ENCODE measurements at regions not wholly inside any gene's neighbourhood (a gene's known extent, or its start where the extent isn't known, plus 50 kb on each side); places are given as distances from the start of the nearest gene placed in this dataset.

DNA sequence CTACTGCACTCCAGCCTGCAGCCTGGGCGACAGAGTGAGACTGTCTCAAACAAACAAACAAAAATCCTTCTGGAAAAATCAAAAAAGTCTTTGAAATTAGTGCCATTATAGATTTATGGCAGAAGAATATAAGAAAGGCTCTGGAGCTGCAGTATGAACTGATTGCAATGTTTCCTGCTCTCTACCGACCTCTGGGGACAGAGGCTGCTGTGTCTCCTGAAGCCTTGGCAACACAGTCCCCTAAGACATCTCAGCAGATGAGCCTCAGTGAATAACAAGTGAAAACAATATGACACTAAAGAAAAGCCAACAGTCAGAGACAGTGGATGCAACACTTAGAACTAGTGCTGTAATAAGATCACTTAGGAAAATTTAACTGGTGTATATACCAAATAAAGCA lies 494.9 kb upstream of the LRATD1 start:
- ATAC-seq (peak; percentile 88), DNase-seq (ENCODE audit: low spot score) (peak; percentile 54)
- Mint-ChIP-seq H3K36me3 (ENCODE audit: low read depth) (peaks cover 2% of the 10 kb centered on the region; the same call in 2 of the 3 replicates), H3K4me3 (no peak overlapping the region), H3K9me3 (peaks cover 5% of the 10 kb centered on the region; the same call in 1 of the 3 replicates), H3K27me3 (ENCODE audit: insufficient read depth, low read depth, poor library complexity) (no peaks in the 10 kb centered on the region), H3K4me1 (peaks cover 16% of the 10 kb centered on the region), H3K27ac (no peak overlapping the region)
- H3K27me3 ChIP-seq (ENCODE audit: insufficient read depth), result no peaks in the 10 kb centered on the region
- H3K9me2 ChIP-seq (ENCODE audit: insufficient read depth), result no peaks in the 10 kb centered on the region
- no peaks in the 10 kb centered on the region for H3K79me2 ChIP-seq (replicated peaks; ENCODE audit: insufficient read depth)
- H3F3A ChIP-seq (replicated peaks; ENCODE audit: low read depth), result no peaks in the 10 kb centered on the region
- TF ChIP-seq, protein P1, sequence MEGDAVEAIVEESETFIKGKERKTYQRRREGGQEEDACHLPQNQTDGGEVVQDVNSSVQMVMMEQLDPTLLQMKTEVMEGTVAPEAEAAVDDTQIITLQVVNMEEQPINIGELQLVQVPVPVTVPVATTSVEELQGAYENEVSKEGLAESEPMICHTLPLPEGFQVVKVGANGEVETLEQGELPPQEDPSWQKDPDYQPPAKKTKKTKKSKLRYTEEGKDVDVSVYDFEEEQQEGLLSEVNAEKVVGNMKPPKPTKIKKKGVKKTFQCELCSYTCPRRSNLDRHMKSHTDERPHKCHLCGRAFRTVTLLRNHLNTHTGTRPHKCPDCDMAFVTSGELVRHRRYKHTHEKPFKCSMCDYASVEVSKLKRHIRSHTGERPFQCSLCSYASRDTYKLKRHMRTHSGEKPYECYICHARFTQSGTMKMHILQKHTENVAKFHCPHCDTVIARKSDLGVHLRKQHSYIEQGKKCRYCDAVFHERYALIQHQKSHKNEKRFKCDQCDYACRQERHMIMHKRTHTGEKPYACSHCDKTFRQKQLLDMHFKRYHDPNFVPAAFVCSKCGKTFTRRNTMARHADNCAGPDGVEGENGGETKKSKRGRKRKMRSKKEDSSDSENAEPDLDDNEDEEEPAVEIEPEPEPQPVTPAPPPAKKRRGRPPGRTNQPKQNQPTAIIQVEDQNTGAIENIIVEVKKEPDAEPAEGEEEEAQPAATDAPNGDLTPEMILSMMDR (conservative IDR thresholded peaks at IDR 0.05; ENCODE audit: low read depth in 2 of 2), result peak; percentile 53 to 64
- TF ChIP-seq EZH2phosphoT487 (IDR thresholded peaks at IDR 0.05; ENCODE audit: unreplicated experiment), result no peak
- H3K36me3 ChIP-seq (ENCODE audit: insufficient read depth), result no peaks in the 10 kb centered on the region
- H3K4me2 ChIP-seq, result no peak overlapping the region
- peak overlapping the region; percentile 65 for H2AFZ ChIP-seq
- H3K4me3 ChIP-seq, result 0 out of 2 replicates have a peak overlapping the region, but pooled peaks have one; percentile 7
- H3K4me1 ChIP-seq (ENCODE audit: insufficient read depth), result peaks cover 9% of the 10 kb centered on the region
- no peak overlapping the region for H3K27ac ChIP-seq (ENCODE audit: low read depth)
- no peaks in the 10 kb centered on the region for H4K20me1 ChIP-seq (replicated peaks; ENCODE audit: insufficient read depth)

DNA sequence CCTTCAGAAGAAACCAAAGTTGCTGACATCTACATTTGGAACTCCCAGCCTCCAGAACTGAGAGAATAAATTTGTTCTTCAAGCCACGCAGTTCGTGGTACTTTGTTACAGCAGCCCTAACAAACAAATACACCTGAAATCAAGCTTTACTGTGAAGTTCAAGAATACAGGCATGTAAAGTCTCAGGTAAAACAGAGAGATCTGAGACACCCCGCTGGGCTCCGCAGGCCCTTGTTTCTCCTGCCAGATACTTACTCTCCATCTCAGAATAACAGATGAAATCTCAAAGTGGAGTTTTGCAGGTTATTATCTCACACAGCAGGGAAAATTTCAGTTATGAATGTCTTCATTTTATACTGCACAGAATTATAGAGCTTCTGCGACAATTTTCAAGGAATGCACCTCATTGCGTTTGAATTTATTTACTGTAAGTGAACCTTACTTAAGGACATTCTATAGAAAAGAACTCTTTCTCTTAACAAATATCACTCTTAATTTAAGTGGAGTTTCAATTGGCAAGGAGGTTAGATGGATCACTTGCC lies 492.4 kb upstream of the LRATD1 start:
- 0 out of 2 replicates have a peak overlapping the region, but pooled peaks have one; percentile 2 for H3K4me2 ChIP-seq
- no peaks in the 10 kb centered on the region for H4K20me1 ChIP-seq (replicated peaks; ENCODE audit: insufficient read depth)
- Mint-ChIP-seq H3K27ac (no peak overlapping the region; the same call in 1 of the 2 replicates), H3K9me3 (no peaks in the 10 kb centered on the region), H3K4me1 (peaks cover 16% of the 10 kb centered on the region), H3K4me3 (no peak overlapping the region), H3K36me3 (ENCODE audit: low read depth) (no peaks in the 10 kb centered on the region), H3K27me3 (ENCODE audit: insufficient read depth, low read depth, poor library complexity) (no peaks in the 10 kb centered on the region)
- no peak overlapping the region for H3K27ac ChIP-seq (ENCODE audit: low read depth)
- ATAC-seq (peak; percentile 52; the same call in 2 of the 3 replicates), DNase-seq (ENCODE audit: low spot score) (peak; percentile 30)
- H3K9me2 ChIP-seq (ENCODE audit: insufficient read depth), result no peaks in the 10 kb centered on the region
- TF ChIP-seq, protein P2, sequence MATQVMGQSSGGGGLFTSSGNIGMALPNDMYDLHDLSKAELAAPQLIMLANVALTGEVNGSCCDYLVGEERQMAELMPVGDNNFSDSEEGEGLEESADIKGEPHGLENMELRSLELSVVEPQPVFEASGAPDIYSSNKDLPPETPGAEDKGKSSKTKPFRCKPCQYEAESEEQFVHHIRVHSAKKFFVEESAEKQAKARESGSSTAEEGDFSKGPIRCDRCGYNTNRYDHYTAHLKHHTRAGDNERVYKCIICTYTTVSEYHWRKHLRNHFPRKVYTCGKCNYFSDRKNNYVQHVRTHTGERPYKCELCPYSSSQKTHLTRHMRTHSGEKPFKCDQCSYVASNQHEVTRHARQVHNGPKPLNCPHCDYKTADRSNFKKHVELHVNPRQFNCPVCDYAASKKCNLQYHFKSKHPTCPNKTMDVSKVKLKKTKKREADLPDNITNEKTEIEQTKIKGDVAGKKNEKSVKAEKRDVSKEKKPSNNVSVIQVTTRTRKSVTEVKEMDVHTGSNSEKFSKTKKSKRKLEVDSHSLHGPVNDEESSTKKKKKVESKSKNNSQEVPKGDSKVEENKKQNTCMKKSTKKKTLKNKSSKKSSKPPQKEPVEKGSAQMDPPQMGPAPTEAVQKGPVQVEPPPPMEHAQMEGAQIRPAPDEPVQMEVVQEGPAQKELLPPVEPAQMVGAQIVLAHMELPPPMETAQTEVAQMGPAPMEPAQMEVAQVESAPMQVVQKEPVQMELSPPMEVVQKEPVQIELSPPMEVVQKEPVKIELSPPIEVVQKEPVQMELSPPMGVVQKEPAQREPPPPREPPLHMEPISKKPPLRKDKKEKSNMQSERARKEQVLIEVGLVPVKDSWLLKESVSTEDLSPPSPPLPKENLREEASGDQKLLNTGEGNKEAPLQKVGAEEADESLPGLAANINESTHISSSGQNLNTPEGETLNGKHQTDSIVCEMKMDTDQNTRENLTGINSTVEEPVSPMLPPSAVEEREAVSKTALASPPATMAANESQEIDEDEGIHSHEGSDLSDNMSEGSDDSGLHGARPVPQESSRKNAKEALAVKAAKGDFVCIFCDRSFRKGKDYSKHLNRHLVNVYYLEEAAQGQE (IDR thresholded peaks at IDR 0.05; ENCODE audit: unreplicated experiment), result no peak
- no peak for TF ChIP-seq CREB1 (CRISPR knock-in tag; IDR thresholded peaks at IDR 0.05; ENCODE audit: low read depth)
- no peak for TF ChIP-seq JUNB (IDR thresholded peaks at IDR 0.05; ENCODE audit: unreplicated experiment)
- no peak for TF ChIP-seq ZNF114 (CRISPR knock-in tag; IDR thresholded peaks at IDR 0.05)
- no peaks in the 10 kb centered on the region for H3K36me3 ChIP-seq (ENCODE audit: insufficient read depth)
- peaks cover 9% of the 10 kb centered on the region for H3K4me1 ChIP-seq (ENCODE audit: insufficient read depth)
- H3F3A ChIP-seq (replicated peaks; ENCODE audit: low read depth), result no peaks in the 10 kb centered on the region
- H3K27me3 ChIP-seq (ENCODE audit: insufficient read depth), result no peaks in the 10 kb centered on the region
- no peaks in the 10 kb centered on the region for H3K79me2 ChIP-seq (replicated peaks; ENCODE audit: insufficient read depth)
- 0 out of 2 replicates have a peak overlapping the region, but pooled peaks have one; percentile 4 for H2AFZ ChIP-seq
- H3K4me3 ChIP-seq, result no peak overlapping the region
